22Rv1 (cell line): ENCODE measurements at regions not wholly inside any gene's neighbourhood (a gene's known extent, or its start where the extent isn't known, plus 50 kb on each side); places are given as distances from the start of the nearest gene placed in this dataset.

Source experiments
- H3K27ac ChIP-seq: fragments of 450-650 bp; 2 replicates; pipeline ENCODE4 v1.5.1; 2017
- ZFX ChIP-seq: fragments of 450-650 bp; IDR thresholded peaks from 2 replicates; pipeline ENCODE4 v1.6.1; 2017; ENCODE audit warnings: antibody characterized with exemption, borderline replicate concordance
- TF ChIP-seq, protein P1 (sequence below): fragments of 450-650 bp; IDR thresholded peaks from 2 replicates; pipeline ENCODE4 v1.5.1; 2017; ENCODE audit warnings: mild to moderate bottlenecking

DNA sequence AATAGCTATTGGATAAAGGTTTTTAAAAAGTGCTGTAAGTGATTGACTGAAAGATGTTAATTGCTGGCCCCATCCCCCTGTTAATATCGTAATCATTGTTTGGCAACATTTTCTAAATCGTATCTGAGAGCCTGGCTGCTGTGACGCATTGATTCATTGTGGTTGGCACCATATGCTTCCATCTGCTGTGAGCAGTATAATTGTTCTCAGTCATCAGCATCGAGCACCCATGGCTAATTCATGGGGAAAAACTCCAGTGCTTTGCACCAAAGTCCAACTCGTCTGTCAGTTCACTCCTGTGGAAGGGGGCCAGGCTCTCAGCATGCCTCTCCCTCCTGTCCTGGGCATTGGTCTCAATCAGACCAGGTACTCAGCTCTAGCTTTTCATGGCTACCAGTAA is 205.2 kb downstream of the STK31 start:
- H3K27ac ChIP-seq: no peak overlapping the region
- TF ChIP-seq, protein P1, sequence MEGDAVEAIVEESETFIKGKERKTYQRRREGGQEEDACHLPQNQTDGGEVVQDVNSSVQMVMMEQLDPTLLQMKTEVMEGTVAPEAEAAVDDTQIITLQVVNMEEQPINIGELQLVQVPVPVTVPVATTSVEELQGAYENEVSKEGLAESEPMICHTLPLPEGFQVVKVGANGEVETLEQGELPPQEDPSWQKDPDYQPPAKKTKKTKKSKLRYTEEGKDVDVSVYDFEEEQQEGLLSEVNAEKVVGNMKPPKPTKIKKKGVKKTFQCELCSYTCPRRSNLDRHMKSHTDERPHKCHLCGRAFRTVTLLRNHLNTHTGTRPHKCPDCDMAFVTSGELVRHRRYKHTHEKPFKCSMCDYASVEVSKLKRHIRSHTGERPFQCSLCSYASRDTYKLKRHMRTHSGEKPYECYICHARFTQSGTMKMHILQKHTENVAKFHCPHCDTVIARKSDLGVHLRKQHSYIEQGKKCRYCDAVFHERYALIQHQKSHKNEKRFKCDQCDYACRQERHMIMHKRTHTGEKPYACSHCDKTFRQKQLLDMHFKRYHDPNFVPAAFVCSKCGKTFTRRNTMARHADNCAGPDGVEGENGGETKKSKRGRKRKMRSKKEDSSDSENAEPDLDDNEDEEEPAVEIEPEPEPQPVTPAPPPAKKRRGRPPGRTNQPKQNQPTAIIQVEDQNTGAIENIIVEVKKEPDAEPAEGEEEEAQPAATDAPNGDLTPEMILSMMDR: no peak
- TF ChIP-seq ZFX: no peak

GRCh38 chr7:23918286-23918685 is 208.3 kb downstream of the STK31 start:
- TF ChIP-seq, protein P1: no peak
- TF ChIP-seq ZFX: no peak
- no peak overlapping the region for H3K27ac ChIP-seq

DNA sequence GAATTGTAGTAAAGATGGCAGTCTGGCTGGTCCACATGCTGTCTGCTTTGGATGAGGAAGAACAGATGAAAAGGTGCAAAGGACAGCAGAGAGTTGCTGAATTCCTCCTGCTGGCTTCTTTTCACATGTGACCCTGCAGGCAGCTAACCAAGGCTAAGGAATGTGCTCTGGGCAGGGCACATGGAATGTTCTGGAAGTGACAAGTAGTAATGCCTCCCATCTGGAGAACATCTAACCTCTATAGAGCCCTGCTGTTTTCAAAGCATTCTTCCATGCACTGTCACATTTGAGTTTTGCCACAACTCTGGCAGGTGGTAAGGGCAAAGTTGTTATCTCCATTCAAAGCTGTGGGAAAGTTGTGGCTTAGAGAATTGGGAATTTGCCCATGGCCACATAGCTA is 208.8 kb downstream of the STK31 start:
- no peak for TF ChIP-seq ZFX
- TF ChIP-seq, protein P1: no peak
- no peak overlapping the region for H3K27ac ChIP-seq

DNA sequence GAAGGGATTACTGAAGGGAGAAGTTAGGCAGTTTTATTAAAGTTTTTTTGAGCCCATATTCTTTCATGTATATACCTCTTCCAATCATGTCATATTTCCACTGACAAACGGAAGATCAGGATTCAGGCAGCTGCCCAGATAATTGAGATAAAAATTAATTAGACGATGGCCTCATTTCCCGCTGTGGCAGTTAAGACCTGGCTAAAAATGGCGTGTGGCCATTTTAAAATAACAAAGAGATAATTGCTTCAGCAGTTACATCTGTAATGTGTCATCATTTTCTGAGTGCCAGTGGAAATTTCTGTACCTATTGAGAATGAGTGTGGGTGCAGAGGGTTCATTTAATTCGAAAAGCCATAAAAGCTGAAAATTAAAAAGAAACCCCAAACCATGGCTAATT is 215.1 kb downstream of the STK31 start:
- TF ChIP-seq ZFX: no peak
- TF ChIP-seq, protein P1: no peak
- H3K27ac ChIP-seq: no peak overlapping the region

- TF ChIP-seq, protein P1: no peak
- no peak for TF ChIP-seq ZFX
- no peak overlapping the region for H3K27ac ChIP-seq
These were observed 217.8 kb downstream of the STK31 start for GRCh38 chr7:23927709-23928417.

- no peak overlapping the region for H3K27ac ChIP-seq
- TF ChIP-seq, protein P1: no peak
- TF ChIP-seq ZFX: no peak
These were observed 218.4 kb downstream of the STK31 start for GRCh38 chr7:23928418-23928775.

DNA sequence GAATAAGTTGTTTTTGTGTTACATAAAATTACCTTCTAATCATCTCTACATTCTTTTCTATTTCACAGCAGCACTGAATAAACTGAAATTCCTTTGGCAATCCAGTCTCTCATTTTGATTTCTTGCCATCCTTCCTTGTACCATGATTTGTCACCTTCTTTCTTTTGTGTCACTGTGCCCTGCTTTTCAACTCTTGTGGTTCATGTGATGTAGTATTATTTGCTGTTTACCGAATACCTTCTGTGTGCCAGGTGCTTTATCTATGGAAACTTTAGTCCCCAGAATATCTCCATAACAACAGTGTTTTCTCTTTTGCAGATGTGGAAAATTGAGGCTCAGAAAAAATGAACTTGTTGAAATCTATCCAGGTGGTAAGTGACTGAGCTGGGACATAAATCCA is 220.3 kb downstream of the STK31 start:
- no peak overlapping the region for H3K27ac ChIP-seq
- no peak for TF ChIP-seq ZFX
- TF ChIP-seq, protein P1: no peak
